AG08396 (cell line): ENCODE measurements at regions not wholly inside any gene's neighbourhood (a gene's known extent, or its start where the extent isn't known, plus 50 kb on each side); places are given as distances from the start of the nearest gene placed in this dataset.
A peak's percentile ranks its signal among the peaks of the same experiment; 100 is the strongest.
"Not testable (repeated sequence)": the region's sequence is repeated elsewhere in the genome, so short reads cannot be mapped to it uniquely, and the experiment has no call there.

Experiments used
- DNase-seq: peaks from one replicate; pipeline ENCODE4 v3.0.0; 2012; ENCODE audit warnings: low spot score, mixed read lengths

DNA sequence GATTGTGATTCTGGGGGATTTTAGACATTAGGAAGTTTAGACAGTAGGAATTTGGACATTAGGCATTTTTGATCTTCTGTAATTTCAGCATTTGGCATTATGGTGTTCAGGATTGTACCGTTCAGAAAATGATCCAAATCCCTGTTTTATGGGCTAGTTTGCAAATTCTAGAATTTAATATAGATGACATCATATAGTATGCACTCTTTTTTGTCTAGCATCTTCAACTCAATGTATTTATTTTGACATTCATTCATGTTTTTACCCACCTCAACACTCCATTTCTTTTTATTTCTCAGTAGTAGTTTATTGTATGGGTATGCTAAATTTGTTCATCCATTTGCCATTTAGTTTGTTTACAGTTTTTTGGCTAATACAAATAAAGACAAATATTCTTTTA, 105.3 kb upstream of the ZPLD1 start:
- DNase-seq: no peak

DNA sequence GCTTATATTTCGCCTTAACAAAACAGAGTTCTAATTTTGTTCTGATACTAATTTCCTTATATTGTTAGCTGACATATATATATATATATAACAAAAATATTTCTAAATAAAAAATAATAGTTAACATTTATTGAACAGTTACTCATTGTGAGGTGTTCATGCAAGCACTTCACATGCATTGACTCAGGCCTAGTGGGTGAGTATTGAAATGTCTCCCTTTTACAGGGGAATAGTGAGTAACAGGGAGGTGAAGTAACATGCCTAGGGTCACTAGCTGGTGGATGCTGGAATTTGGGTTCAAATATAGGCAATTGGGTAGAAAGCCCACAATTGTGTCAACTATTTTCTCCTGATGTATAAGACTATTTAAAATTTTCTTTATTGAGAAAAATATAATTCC, 102.6 kb upstream of the ZPLD1 start:
- DNase-seq: no peak

- DNase-seq: no peak
These were observed 101.9 kb upstream of the ZPLD1 start for GRCh38 chr3:102332934-102333333.

GRCh38 chr3:102336130-102336529, 98.7 kb upstream of the ZPLD1 start:
- DNase-seq: no peak

DNA sequence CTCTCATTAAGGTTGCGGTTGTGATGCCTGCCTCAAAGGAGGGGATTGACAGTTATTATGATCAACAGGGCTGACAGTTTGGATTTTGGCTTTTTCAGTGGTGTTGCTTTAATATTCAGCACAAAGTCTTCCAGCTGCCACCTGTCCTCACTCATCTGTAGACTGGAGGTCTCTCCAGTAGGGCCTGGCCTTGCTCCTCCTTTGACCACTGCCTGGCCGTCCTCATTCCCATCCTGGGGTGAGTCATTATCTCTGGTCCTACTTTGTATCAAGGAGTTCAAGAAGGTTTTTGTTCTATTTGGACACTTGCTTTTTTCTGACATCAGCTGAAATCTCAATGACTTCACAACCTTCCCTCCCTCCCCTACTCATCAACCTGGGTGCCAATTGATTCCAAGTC, 95.1 kb upstream of the ZPLD1 start:
- no peak for DNase-seq

DNA sequence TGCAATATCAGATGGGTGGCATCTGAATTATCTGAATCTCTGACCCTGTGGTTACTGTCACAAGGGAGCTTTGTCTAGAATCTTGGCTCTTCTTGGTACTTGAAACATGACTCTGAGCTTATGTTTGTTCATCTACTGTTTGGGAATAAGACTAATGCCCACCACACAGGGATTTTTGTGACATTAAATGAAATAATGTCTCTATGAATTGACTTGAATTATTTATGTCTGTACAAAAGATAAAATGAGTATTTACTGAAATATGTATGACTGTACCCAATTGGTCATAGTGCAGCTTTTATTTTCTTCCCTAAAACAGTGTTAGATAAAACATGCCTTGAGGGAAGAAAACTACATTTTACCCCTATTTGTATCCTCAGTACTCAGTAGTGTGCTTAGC, 87.9 kb upstream of the ZPLD1 start:
- DNase-seq: no peak

- no peak for DNase-seq
These were observed 85.9 kb upstream of the ZPLD1 start for GRCh38 chr3:102348904-102349303.

- DNase-seq: no peak
These were observed 81.7 kb upstream of the ZPLD1 start for GRCh38 chr3:102353148-102353547.

DNA sequence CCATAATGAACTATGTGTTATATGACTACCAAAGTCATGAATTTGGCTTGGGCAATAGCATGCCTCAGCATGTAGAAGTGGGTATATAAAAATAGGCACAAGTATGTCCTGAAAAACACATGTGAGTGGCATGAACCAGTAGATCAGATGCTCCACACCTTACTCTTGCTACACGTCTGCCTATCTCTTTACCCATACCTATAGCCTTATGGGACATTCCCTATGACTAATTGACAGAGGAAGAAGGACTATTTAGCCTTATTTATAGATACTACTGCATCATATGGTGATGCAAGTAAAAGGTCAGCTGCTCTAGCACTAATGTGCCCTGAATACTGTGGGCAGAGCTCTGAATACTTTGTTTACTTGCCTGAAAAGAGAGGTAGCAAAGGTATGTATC, 81.0 kb upstream of the ZPLD1 start:
- no peak for DNase-seq

DNA sequence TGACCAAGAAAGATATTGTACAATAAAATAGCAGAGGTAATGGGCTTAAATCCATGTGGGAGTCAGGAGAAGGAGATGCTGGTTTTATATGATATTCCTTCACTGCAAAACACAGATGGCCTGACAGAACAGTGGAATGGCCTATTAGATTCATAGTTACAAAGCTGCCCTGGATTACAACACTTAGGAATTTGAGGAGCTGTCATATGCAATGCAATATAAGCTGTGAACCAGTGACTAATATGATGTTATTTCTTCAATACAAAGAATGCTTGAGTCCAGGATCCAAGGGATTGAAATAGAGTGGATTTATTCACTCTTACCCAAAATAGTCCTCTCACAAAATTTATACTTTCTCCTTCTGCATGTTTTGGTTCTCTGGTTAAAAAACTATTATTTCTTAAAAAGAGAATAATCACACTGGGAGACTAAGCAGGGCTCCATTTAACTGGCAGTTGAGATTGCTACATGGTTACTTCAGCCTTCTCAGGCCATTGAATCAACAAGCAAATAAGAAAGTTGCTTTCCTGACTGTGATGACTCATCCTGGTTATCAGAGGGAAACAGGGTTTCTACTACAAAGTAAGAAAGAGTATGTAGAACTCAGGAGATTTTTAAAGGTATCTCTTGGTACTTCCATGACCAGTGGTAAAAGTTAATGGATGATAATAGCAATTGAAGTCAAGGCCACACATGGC, 79.8 kb upstream of the ZPLD1 start:
- DNase-seq: peak; percentile 4

- DNase-seq: no peak
These were observed 78.3 kb upstream of the ZPLD1 start for GRCh38 chr3:102356506-102356905.

DNA sequence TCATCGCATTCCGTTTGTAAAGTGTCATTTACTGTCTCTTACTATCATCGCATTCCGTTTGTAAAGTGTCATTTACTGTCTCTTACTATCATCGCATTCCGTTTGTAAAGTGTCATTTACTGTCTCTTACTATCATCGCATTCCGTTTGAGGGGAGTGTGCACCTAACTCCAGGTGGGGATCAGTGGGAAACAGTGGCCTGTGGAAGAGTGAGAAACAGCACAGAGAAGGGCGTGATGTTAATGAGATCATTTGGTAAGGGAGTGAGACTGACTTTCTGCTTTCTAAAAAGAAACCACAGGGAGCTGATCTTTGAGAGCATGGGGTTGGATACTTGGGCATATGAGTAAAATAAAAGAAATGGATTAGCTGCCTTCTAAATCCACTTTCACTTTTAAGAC, 77.5 kb upstream of the ZPLD1 start:
- not testable (repeated sequence) for DNase-seq

DNA sequence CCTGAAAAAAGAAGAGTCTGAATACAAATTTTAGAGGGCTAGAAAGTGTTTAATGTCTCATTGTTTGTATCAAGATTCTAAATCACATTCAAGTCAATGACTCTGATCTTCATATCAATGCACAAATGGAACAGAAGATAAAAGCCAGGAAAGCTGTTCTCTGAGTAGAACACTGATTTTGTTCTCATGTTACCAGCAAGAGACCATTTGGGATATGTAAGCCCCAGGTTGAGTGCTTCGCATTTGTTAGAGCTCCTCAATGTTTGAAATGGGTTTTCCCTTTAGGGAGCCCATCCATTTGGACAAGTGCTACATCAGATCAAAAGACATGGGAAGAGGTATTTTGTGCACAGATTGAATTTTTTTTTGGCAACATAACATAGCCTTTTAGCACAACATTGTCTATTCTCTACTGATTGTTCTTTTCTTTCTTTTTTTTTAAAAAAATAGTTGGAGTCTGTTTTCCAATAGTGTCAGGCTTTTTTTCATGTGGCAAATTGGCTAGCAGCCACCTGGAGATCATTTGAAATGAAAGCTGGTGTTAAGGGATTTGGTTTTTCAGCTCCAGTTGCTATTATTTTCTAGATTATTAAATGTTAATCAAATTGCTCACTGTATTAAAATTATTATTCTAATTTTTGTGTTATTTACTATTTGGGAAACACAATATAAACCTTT, 74.5 kb upstream of the ZPLD1 start:
- no peak for DNase-seq

GRCh38 chr3:102361101-102361500, 73.7 kb upstream of the ZPLD1 start:
- DNase-seq: no peak

DNA sequence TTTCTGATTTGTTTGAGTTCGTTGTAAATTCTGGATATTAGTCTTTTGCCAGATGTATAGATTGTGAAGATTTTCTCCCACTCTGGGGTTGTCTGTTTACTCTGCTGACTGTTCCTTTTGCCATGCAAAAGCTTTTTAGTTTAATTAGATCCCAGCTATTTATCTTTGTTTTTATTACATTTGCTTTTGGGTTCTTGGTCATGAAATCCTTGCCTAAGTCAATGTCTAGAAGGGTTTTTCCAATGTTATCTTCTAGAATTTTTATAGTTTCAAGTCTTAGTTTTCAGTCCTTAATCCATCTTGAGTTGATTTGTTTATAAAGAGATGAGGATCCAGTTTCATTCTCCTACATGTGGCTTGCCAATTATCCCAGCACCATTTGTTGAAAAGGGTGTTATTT, 68.7 kb upstream of the ZPLD1 start:
- DNase-seq: not testable (repeated sequence)

GRCh38 chr3:102374863-102375634, 59.8 kb upstream of the ZPLD1 start:
- no peak for DNase-seq

DNA sequence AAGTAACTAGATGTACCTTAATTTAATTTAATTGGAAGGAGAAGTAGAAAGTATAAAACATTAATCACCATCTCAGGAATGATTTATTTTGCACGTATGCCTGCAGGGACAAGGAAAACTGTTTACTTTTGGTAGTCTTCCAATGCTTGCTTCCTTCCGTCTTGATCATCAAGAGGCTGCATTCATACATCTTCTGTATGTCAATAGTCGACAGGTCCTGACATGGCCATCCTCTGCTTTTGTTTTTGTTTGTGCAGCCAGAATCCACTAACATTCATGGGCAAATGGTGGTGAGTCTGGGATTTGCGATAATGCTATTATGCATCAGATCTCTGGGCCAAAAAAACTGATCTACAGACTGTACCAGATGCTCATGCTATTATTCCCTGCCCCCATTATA, 56.6 kb upstream of the ZPLD1 start:
- DNase-seq: no peak

- not testable (repeated sequence) for DNase-seq
These were observed 52.6 kb upstream of the ZPLD1 start for GRCh38 chr3:102382201-102382600.
